ENCODE measurements at regions not wholly inside any gene's neighbourhood (a gene's known extent, or its start where the extent isn't known, plus 50 kb on each side); places are given as distances from the start of the nearest gene placed in this dataset.

GRCh38 chrX:109926118-109926517 lies 76.8 kb upstream of the TMEM164 start:
- H3K4me3 ChIP-seq (ENCODE audit: low read length), result no peak overlapping the region
- ChIA-PET POLR2A (no interaction called here), CTCF (no interaction called here)
- DNase-seq, result no peak
- H3K27ac ChIP-seq (ENCODE audit: low read depth in 1 of 2, low read length in 2 of 2), result no peak overlapping the region
- Mint-ChIP-seq H3K36me3 (ENCODE audit: low read depth) (no peaks in the 10 kb centered on the region), H3K4me3 (no peak overlapping the region), H3K27ac (no peak overlapping the region), H3K9me3 (no peaks in the 10 kb centered on the region), H3K4me1 (ENCODE audit: low read depth) (no peaks in the 10 kb centered on the region), H3K27me3 (no peaks in the 10 kb centered on the region)
- intact Hi-C loops (cut with DNase I, micrococcal nuclease), result no loop called here
- no peak for TF ChIP-seq CTCF (IDR thresholded peaks at IDR 0.05)
- no peaks in the 10 kb centered on the region for H3K9me3 ChIP-seq (ENCODE audit: control insufficient read depth in 1 of 2, insufficient read depth in 1 of 2, low read length in 2 of 2)
- H3K27me3 ChIP-seq (ENCODE audit: control insufficient read depth in 1 of 2, insufficient read depth in 2 of 2, low read length in 2 of 2), result no peaks in the 10 kb centered on the region
- ATAC-seq (ENCODE audit: poor library complexity), result no peak
- no peaks in the 10 kb centered on the region for H3K36me3 ChIP-seq (ENCODE audit: insufficient read depth, low read length)
- H3K4me1 ChIP-seq (ENCODE audit: insufficient read depth, low read length), result no peaks in the 10 kb centered on the region

- POLR2A ChIA-PET, result no interaction called here
- no peak overlapping the region for H3K27ac ChIP-seq (ENCODE audit: low read depth in 1 of 2, low read length in 2 of 2)
- TF ChIP-seq CTCF (IDR thresholded peaks at IDR 0.05), result no peak
- Mint-ChIP-seq H3K36me3 (ENCODE audit: low read depth) (no peaks in the 10 kb centered on the region), H3K4me3 (no peak overlapping the region), H3K27me3 (no peaks in the 10 kb centered on the region), H3K4me1 (ENCODE audit: low read depth) (no peaks in the 10 kb centered on the region), H3K27ac (no peak overlapping the region), H3K9me3 (no peaks in the 10 kb centered on the region)
- no peak overlapping the region for H3K4me3 ChIP-seq (ENCODE audit: low read length)
- no peaks in the 10 kb centered on the region for H3K9me3 ChIP-seq (ENCODE audit: control insufficient read depth in 1 of 2, insufficient read depth in 1 of 2, low read length in 2 of 2)
- no peaks in the 10 kb centered on the region for H3K27me3 ChIP-seq (ENCODE audit: control insufficient read depth in 1 of 2, insufficient read depth in 2 of 2, low read length in 2 of 2)
- intact Hi-C loops (cut with DNase I, micrococcal nuclease), result no loop called here
- ATAC-seq (ENCODE audit: poor library complexity) (no peak), DNase-seq (no peak)
- no peaks in the 10 kb centered on the region for H3K4me1 ChIP-seq (ENCODE audit: insufficient read depth, low read length)
- CTCF ChIA-PET, result no interaction called here
- H3K36me3 ChIP-seq (ENCODE audit: insufficient read depth, low read length), result no peaks in the 10 kb centered on the region
These were observed 75.9 kb upstream of the TMEM164 start for GRCh38 chrX:109926743-109927662.

- DNase-seq, result no peak
- Mint-ChIP-seq H3K4me3 (no peak overlapping the region), H3K27ac (no peak overlapping the region), H3K9me3 (no peaks in the 10 kb centered on the region), H3K4me1 (ENCODE audit: low read depth) (no peaks in the 10 kb centered on the region), H3K27me3 (no peaks in the 10 kb centered on the region), H3K36me3 (ENCODE audit: low read depth) (no peaks in the 10 kb centered on the region)
- ChIA-PET CTCF (no interaction called here), POLR2A (no interaction called here)
- intact Hi-C loops (cut with DNase I, micrococcal nuclease), result no loop called here
- no peak overlapping the region for H3K27ac ChIP-seq (ENCODE audit: low read depth in 1 of 2, low read length in 2 of 2)
- ATAC-seq (ENCODE audit: poor library complexity), result no peak
- no peak overlapping the region for H3K4me3 ChIP-seq (ENCODE audit: low read length)
- H3K27me3 ChIP-seq (ENCODE audit: control insufficient read depth in 1 of 2, insufficient read depth in 2 of 2, low read length in 2 of 2), result no peaks in the 10 kb centered on the region
- no peaks in the 10 kb centered on the region for H3K4me1 ChIP-seq (ENCODE audit: insufficient read depth, low read length)
- H3K9me3 ChIP-seq (ENCODE audit: control insufficient read depth in 1 of 2, insufficient read depth in 1 of 2, low read length in 2 of 2), result no peaks in the 10 kb centered on the region
- no peaks in the 10 kb centered on the region for H3K36me3 ChIP-seq (ENCODE audit: insufficient read depth, low read length)
- no peak for TF ChIP-seq CTCF (IDR thresholded peaks at IDR 0.05)
These were observed 75.1 kb upstream of the TMEM164 start for GRCh38 chrX:109927663-109928273.

Measured in CD4-positive, alpha-beta T cell (primary cell).